SK-N-SH (cell line): ENCODE measurements at regions not wholly inside any gene's neighbourhood (a gene's known extent, or its start where the extent isn't known, plus 50 kb on each side); places are given as distances from the start of the nearest gene placed in this dataset.

Experiments used
- CTCF ChIA-PET: fragments of 300-600, 350-600 bp; formaldehyde crosslinking; extraction: SDS; loops from one replicate; lab custom pipeline; 2021; lab: Yijun Ruan, JAX
- POLR2A ChIA-PET: fragments of 350-600 bp; sonication (Branson Sonifier 250); formaldehyde crosslinking; extraction: SDS; loops from one replicate; lab custom pipeline; 2020; ENCODE audit warnings: antibody characterized with exemption, inconsistent platforms; lab: Yijun Ruan, JAX
- DNase-seq: peaks from one replicate; pipeline ENCODE4 v3.0.0; 2012
- H2AFZ ChIP-seq: fragments of 200-600 bp; sonication (generic); 2 replicates; pipeline ENCODE4 v1.8.1; 2016; ENCODE audit warnings: antibody characterized with exemption, mild to moderate bottlenecking, low read depth
- H3F3A ChIP-seq: fragments of 200-600 bp; sonication (generic); replicated peaks from 2 replicates; pipeline ENCODE3; 2016; ENCODE audit warnings: antibody characterized with exemption, mild to moderate bottlenecking; ENCODE audit not compliant: insufficient read depth
- H3K27ac ChIP-seq, 2 experiments: fragments of 200-500 bp in 1 of 2; fragments of 200-600 bp in 1 of 2; sonication (Bioruptor generic) in 1 of 2; sonication (generic), shearing (Covaris generic) in 1 of 2; 2 replicates each; pipeline versions ENCODE4 v1.5.1 to v1.6.1; 2014 to 2016; ENCODE audit warnings: low read depth in 2 of 2, inconsistent platforms in 1 of 2, low read length in 1 of 2, mild to moderate bottlenecking in 1 of 2, mixed read lengths in 1 of 2
- H3K27me3 ChIP-seq: fragments of 200-600 bp; sonication (generic), shearing (Covaris generic); 2 replicates; pipeline ENCODE4 v1.6.1; 2016; ENCODE audit warnings: mixed run types; ENCODE audit not compliant: insufficient read depth
- H3K36me3 ChIP-seq, 2 experiments: fragments of 200-500 bp in 1 of 2; fragments of 200-600 bp in 1 of 2; sonication (Bioruptor generic) in 1 of 2; sonication (generic) in 1 of 2; replicated peaks in 1 of 2; 2 replicates each; pipeline versions ENCODE3 to v1.5.1; 2014 to 2016; ENCODE audit warnings: low read length in 1 of 2, mild to moderate bottlenecking in 1 of 2; ENCODE audit not compliant: insufficient read depth in 2 of 2, control insufficient read depth in 1 of 2
- H3K4me1 ChIP-seq, 2 experiments: fragments of 200-500 bp in 1 of 2; fragments of 200-600 bp in 1 of 2; sonication (Bioruptor generic) in 1 of 2; sonication (generic), shearing (Covaris generic) in 1 of 2; 2 replicates each; pipeline versions ENCODE4 v1.5.1 to v1.6.1; 2014 to 2016; ENCODE audit warnings: low read depth in 1 of 2, low read length in 1 of 2, mixed run types in 1 of 2; ENCODE audit not compliant: insufficient read depth in 2 of 2, control insufficient read depth in 1 of 2
- H3K4me2 ChIP-seq: fragments of 200-600 bp; sonication (generic), shearing (Covaris generic); 2 replicates; pipeline ENCODE4 v1.6.1; 2017; ENCODE audit warnings: mixed run types
- H3K4me3 ChIP-seq, 2 experiments: fragments of 200-500 bp in 1 of 2; fragments of 200-600 bp in 1 of 2; sonication (Bioruptor generic) in 1 of 2; sonication (generic), shearing (Covaris generic) in 1 of 2; 2 replicates each; pipeline versions ENCODE4 v1.5.1 to v1.8.1; 2014 to 2016; ENCODE audit warnings: low read depth in 2 of 2, inconsistent platforms in 1 of 2, low read length in 1 of 2, mild to moderate bottlenecking in 1 of 2, mixed read lengths in 1 of 2, moderate library complexity in 1 of 2
- H3K79me2 ChIP-seq: fragments of 200-600 bp; sonication (generic); 2 replicates; pipeline ENCODE4 v1.8.1; 2017; ENCODE audit warnings: mild to moderate bottlenecking; ENCODE audit not compliant: insufficient read depth
- H3K9ac ChIP-seq: fragments of 200-600 bp; sonication (generic); 2 replicates; pipeline ENCODE4 v1.6.1; 2017; ENCODE audit warnings: mixed run types
- H3K9me2 ChIP-seq: fragments of 200-600 bp; sonication (generic); 2 replicates; pipeline ENCODE4 v1.6.1; 2017; ENCODE audit warnings: mixed run types
- H3K9me3 ChIP-seq: fragments of 200-600 bp; sonication (generic); 2 replicates; pipeline ENCODE4 v1.6.1; 2017; ENCODE audit warnings: mixed run types, mild to moderate bottlenecking, moderate library complexity
- H4K20me1 ChIP-seq: fragments of 200-600 bp; sonication (generic); 2 replicates; pipeline ENCODE4 v1.6.1; 2017; ENCODE audit warnings: mild to moderate bottlenecking, mixed run types; ENCODE audit not compliant: insufficient read depth
- CHD2 ChIP-seq: fragments of 150-350 bp; IDR thresholded peaks from 2 replicates; pipeline ENCODE4 v1.6.1; 2018; ENCODE audit warnings: low read length; ENCODE audit not compliant: partially characterized antibody
- CTCF ChIP-seq: fragments of 200-600 bp; sonication (generic); IDR thresholded peaks from 2 replicates; pipeline ENCODE4 v1.6.1; 2017; ENCODE audit warnings: antibody characterized with exemption, mild to moderate bottlenecking, moderate library complexity
- FOXJ3 ChIP-seq: sonication (generic); formaldehyde crosslinking; IDR thresholded peaks from 2 replicates; pipeline ENCODE4 v1.5.1; 2020; ENCODE audit warnings: mild to moderate bottlenecking, missing genetic modification reagents
- FOXM1 ChIP-seq: IDR thresholded peaks from 2 replicates; pipeline ENCODE4 v1.4.0; 2012; ENCODE audit warnings: low read depth, mild to moderate bottlenecking
- GABPA ChIP-seq: IDR thresholded peaks from 2 replicates; pipeline ENCODE4 v1.4.0; 2012; ENCODE audit warnings: low read depth, mild to moderate bottlenecking
- GATA2 ChIP-seq: sonication (generic); formaldehyde crosslinking; IDR thresholded peaks from 2 replicates; pipeline ENCODE4 v1.5.0; 2020; ENCODE audit warnings: mild to moderate bottlenecking, missing genetic modification reagents
- IRF3 ChIP-seq: fragments of 150-350 bp; IDR thresholded peaks from 2 replicates; pipeline ENCODE4 v1.6.1; 2016; ENCODE audit warnings: mild to moderate bottlenecking, low read depth, low read length
- JUND ChIP-seq: IDR thresholded peaks from 2 replicates; pipeline ENCODE4 v1.4.0; 2012
- MAX ChIP-seq: IDR thresholded peaks from 2 replicates; pipeline ENCODE4 v1.4.0; 2012; ENCODE audit warnings: low read depth
- MXI1 ChIP-seq: IDR thresholded peaks from 2 replicates; pipeline ENCODE4 v1.6.1; 2012; ENCODE audit warnings: mild to moderate bottlenecking, low read depth, low read length, improper control_type of control experiment
- NFIC ChIP-seq: IDR thresholded peaks from 2 replicates; pipeline ENCODE4 v1.4.0; 2012; ENCODE audit warnings: borderline replicate concordance
- RAD21 ChIP-seq: IDR thresholded peaks from 2 replicates; pipeline ENCODE4 v1.6.1; 2012; ENCODE audit warnings: mild to moderate bottlenecking, low read length
- RFX5 ChIP-seq: IDR thresholded peaks from 2 replicates; pipeline ENCODE4 v1.6.1; 2012; ENCODE audit warnings: mild to moderate bottlenecking, improper control_type of control experiment, low read length
- SMC3 ChIP-seq: IDR thresholded peaks from 2 replicates; pipeline ENCODE4 v1.6.1; 2012; ENCODE audit warnings: low read depth, low read length, improper control_type of control experiment
- TCF12 ChIP-seq: IDR thresholded peaks from 2 replicates; pipeline ENCODE4 v1.4.0; 2012
- USF1 ChIP-seq: IDR thresholded peaks from 2 replicates; pipeline ENCODE4 v1.4.0; 2012; ENCODE audit warnings: low read depth, borderline replicate concordance
- YY1 ChIP-seq: IDR thresholded peaks from 2 replicates; pipeline ENCODE4 v1.4.0; 2012; ENCODE audit warnings: low read depth, mild to moderate bottlenecking
- ZBTB33 ChIP-seq: IDR thresholded peaks from 2 replicates; pipeline ENCODE4 v1.4.0; 2012; ENCODE audit warnings: low read depth, borderline replicate concordance
- WGBS: methylation state at CpG from one replicate; pipeline ENCODE4 v1.1.6; 2017; ENCODE audit warnings: low lambda C conversion rate; 5-methylcytosine and 5-hydroxymethylcytosine counted together

GRCh38 chr1:113278371-113278770 lies 111.9 kb upstream of the MAGI3 start:
- Histone ChIP-seq H3F3A (no peaks in the 10 kb centered on the region), H3K79me2 (no peaks in the 10 kb centered on the region), H3K9ac (no peak overlapping the region), H3K4me2 (no peak overlapping the region), H3K27me3 (no peaks in the 10 kb centered on the region), H2AFZ (no peak overlapping the region), H3K27ac (no peak overlapping the region), H3K4me3 (no peak overlapping the region), H3K36me3 (no peaks in the 10 kb centered on the region), H3K9me2 (no peaks in the 10 kb centered on the region), H3K9me3 (no peaks in the 10 kb centered on the region), H4K20me1 (no peaks in the 10 kb centered on the region), H3K4me1 (peaks cover 0 to 22% of the 10 kb centered on the region in 2 experiments; a peak in 2 of 4 replicates)
- WGBS: 73% methylated on average over 1 of the region's 1 CpG
- no peak for TF ChIP-seq CTCF
- no peak for TF ChIP-seq RAD21
- TF ChIP-seq CHD2: no peak
- no peak for TF ChIP-seq USF1
- no peak for TF ChIP-seq NFIC
- TF ChIP-seq SMC3: no peak
- TF ChIP-seq JUND: no peak
- no peak for TF ChIP-seq YY1
- TF ChIP-seq MXI1: no peak
- no peak for TF ChIP-seq FOXM1
- TF ChIP-seq IRF3: no peak
- TF ChIP-seq MAX: no peak
- TF ChIP-seq FOXJ3: no peak
- no peak for TF ChIP-seq TCF12
- no peak for TF ChIP-seq GATA2 (CRISPR knock-in tag)
- TF ChIP-seq GABPA: no peak
- TF ChIP-seq RFX5: no peak
- ChIA-PET POLR2A (no interaction called here), CTCF (interaction anchor here (0.6 kb wide), 1 partner anchor 60 kb away, joined by 3 read pairs; no protein-coding TSS in a partner anchor)
- DNase-seq: no peak

GRCh38 chr1:113278777-113279176 lies 111.5 kb upstream of the MAGI3 start:
- ChIA-PET CTCF (interaction anchor here (0.6 kb wide), 1 partner anchor 61 kb away, joined by 3 read pairs; no protein-coding TSS in a partner anchor), POLR2A (no interaction called here)
- Histone ChIP-seq H3K4me3 (no peak overlapping the region), H3K79me2 (no peaks in the 10 kb centered on the region), H3F3A (no peaks in the 10 kb centered on the region), H3K27me3 (no peaks in the 10 kb centered on the region), H3K9me3 (no peaks in the 10 kb centered on the region), H3K27ac (no peak overlapping the region), H3K4me2 (no peak overlapping the region), H3K9me2 (no peaks in the 10 kb centered on the region), H4K20me1 (no peaks in the 10 kb centered on the region), H3K36me3 (no peaks in the 10 kb centered on the region), H2AFZ (no peak overlapping the region), H3K9ac (no peak overlapping the region), H3K4me1 (peaks cover 0 to 26% of the 10 kb centered on the region in 2 experiments; a peak in 2 of 4 replicates)
- no peak for TF ChIP-seq ZBTB33
- TF ChIP-seq YY1: no peak
- no peak for TF ChIP-seq FOXM1
- no peak for TF ChIP-seq RAD21
- no peak for TF ChIP-seq JUND
- WGBS: 69% methylated on average over 5 of the region's 5 CpGs
- no peak for DNase-seq
